IPS-15b (cell line): ENCODE measurements at regions not wholly inside any gene's neighbourhood (a gene's known extent, or its start where the extent isn't known, plus 50 kb on each side); places are given as distances from the start of the nearest gene placed in this dataset.

Experiments
- H3K27me3 ChIP-seq: one replicate; pipeline ENCODE4 v1.6.1; 2013; ENCODE audit warnings: low read length; ENCODE audit not compliant: control insufficient read depth, insufficient read depth
- H3K36me3 ChIP-seq: one replicate; pipeline ENCODE4 v1.6.1; 2013; ENCODE audit warnings: low read length; ENCODE audit not compliant: control insufficient read depth, insufficient read depth
- H3K4me1 ChIP-seq: one replicate; pipeline ENCODE4 v1.6.1; 2013; ENCODE audit warnings: mild to moderate bottlenecking, low read length; ENCODE audit not compliant: control insufficient read depth, insufficient read depth
- H3K4me3 ChIP-seq: one replicate; pipeline ENCODE4 v1.5.1; 2013; ENCODE audit warnings: low read depth, low read length
- H3K9ac ChIP-seq: one replicate; pipeline ENCODE4 v1.6.1; 2013; ENCODE audit warnings: low read depth, mild to moderate bottlenecking, low read length
- H3K9me3 ChIP-seq: one replicate; pipeline ENCODE4 v1.6.1; 2013; ENCODE audit warnings: mild to moderate bottlenecking, low read length; ENCODE audit not compliant: control insufficient read depth, insufficient read depth

DNA sequence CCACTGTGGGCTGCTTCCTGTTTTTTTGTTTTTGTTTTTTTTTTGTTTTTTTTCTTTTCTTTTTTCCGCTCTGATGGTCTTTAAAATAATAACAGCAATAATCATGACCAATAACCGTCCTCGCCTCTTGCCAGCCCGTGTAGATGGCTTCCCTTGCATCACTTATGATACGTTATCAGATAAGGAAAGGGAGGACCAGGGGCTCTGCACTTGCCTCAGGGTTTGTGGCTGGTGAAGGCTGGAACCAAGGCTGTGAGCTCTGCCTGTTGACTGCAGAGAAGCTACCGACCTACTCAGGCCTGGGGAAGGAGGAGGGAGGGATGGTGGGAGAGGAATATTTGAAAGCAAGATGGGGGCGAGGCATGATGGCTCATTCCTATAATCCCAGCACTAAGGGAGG lies 114.0 kb upstream of the SDK2 start:
- Histone ChIP-seq H3K36me3 (no peaks in the 10 kb centered on the region), H3K9ac (no peak overlapping the region), H3K4me3 (no peak overlapping the region), H3K4me1 (peaks cover under 1% of the 10 kb centered on the region), H3K9me3 (no peaks in the 10 kb centered on the region), H3K27me3 (no peaks in the 10 kb centered on the region)

DNA sequence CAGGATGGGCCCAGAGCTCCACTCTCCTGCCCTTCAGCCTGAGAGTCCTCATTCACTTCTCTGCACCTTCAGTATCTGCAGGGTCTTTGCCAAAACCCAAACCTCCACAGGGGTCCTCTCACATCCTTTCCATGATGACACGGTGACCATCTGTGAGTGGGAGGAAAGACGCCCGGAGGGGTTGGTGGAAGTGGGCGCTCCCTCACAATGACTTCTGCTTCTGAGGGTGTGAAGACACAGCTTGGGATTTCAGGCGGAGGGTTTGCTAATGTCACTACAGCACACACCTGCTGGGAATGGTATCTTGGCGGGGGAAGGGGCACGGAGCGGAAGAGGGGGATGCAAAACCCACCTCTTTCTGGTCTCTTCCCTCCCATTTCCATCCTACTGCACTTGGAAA lies 115.1 kb upstream of the SDK2 start:
- no peaks in the 10 kb centered on the region for H3K9me3 ChIP-seq
- H3K9ac ChIP-seq, result no peak overlapping the region
- no peaks in the 10 kb centered on the region for H3K4me1 ChIP-seq
- H3K4me3 ChIP-seq, result no peak overlapping the region
- H3K36me3 ChIP-seq, result no peaks in the 10 kb centered on the region
- no peaks in the 10 kb centered on the region for H3K27me3 ChIP-seq

DNA sequence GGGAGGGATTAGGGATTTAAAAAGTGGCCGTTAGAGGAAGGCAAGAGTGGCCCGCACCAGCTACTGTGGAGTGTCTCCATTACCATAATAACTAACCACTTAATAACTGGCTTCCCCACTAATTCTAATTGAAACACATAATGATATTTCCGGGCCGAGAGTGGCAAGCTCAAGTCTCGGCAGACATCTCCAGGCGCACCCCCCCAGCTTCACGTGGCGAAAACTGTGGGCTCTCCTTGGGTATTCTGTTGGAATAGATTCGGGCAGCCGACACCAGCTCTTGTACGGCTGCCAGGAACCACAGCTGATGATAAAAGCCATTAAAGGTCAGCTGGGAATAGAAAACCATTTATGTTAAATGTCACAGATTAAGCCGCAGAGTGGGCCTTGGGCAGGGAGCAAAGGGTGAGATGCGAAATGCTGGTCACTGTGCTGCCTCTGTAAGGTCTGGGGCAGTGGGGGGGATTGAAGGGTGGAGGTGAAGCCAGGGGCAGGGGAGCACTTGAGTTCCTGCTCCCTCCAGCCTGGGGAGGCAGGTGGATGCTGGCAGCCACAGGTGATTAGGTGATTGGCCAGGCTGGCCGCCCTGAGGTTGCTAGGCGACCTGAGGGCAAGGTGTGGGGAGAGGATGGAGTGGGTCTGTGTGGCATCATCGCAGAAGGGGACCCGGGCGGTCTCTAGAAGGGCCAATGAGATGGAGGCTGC lies 115.6 kb upstream of the SDK2 start:
- no peaks in the 10 kb centered on the region for H3K4me1 ChIP-seq
- no peak overlapping the region for H3K4me3 ChIP-seq
- H3K36me3 ChIP-seq, result no peaks in the 10 kb centered on the region
- H3K9ac ChIP-seq, result no peak overlapping the region
- no peaks in the 10 kb centered on the region for H3K27me3 ChIP-seq
- H3K9me3 ChIP-seq, result no peaks in the 10 kb centered on the region

DNA sequence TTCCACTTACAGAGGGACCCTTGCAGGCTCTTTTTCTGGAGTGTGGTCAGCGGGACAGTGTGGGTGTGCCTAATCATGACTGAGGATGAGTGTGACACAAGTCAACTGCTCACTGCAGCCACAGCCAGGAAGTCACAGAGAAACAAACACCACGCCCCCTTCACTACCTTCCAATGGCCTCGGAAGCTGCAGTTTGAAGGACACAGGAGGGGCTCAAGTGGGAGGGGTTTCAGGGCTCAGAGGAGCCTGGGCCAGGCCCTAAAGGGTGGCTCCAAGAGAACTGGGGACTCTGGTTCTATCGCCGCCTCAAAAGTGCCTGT lies 116.2 kb upstream of the SDK2 start:
- no peaks in the 10 kb centered on the region for H3K27me3 ChIP-seq
- no peak overlapping the region for H3K9ac ChIP-seq
- no peaks in the 10 kb centered on the region for H3K4me1 ChIP-seq
- no peaks in the 10 kb centered on the region for H3K9me3 ChIP-seq
- no peak overlapping the region for H3K4me3 ChIP-seq
- H3K36me3 ChIP-seq, result no peaks in the 10 kb centered on the region

DNA sequence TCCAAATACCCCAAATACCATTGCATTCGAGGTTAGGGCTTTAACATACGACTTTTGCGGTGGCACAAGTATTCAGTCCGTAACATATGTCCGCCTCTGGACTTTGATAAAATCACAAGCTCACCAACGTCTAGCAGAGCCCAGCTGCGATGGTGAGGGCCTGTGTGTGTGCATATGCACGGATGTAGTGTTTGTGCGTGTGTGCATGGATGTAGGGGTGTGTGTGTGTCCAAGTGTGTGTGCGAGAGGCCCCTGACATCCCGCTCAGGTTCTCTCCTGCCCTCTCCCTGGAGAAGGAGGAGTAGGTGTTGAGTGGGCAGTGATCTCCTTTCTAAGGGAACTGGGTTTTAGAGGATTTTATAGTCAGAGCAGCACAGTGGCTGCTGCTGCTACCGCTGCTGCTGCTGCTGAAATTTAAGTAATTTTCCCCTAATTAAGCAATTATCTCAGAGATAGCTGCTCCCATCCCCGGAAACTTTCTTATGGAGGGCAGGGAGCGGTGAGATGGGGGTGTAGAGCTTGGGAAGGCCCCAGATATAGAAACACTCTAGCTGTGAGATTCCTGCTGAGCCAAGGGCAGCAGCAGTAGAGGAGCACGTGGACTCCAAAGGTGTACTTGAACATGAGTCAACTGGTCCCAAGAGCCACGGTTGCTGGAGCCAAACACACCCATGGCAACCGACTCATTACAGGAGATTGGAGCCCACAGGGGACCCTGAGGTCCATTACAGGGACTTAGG lies 121.7 kb upstream of the SDK2 start:
- Histone ChIP-seq H3K9ac (no peak overlapping the region), H3K4me3 (no peak overlapping the region), H3K36me3 (no peaks in the 10 kb centered on the region), H3K4me1 (no peaks in the 10 kb centered on the region), H3K9me3 (no peaks in the 10 kb centered on the region), H3K27me3 (no peaks in the 10 kb centered on the region)

DNA sequence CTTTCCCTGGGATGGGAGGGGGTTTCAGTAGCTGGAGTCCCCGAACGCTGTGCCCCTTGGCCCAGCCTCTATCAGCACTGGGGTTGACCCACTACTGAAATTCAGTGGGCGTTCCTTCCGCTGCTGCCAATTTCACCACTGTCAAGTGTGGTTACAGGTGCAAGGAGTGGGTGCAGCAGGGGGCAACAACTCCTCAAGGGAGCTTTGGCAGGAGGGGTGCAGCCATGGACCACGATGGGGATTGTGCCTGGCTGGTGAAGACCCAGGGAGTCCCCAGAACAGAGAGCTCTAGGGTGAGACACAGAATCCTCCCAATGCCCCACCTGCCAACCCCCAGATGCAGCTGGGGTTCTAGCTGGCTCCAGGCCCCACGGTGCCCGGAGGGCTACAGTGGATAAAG lies 123.5 kb upstream of the SDK2 start:
- Histone ChIP-seq H3K9ac (no peak overlapping the region), H3K9me3 (no peaks in the 10 kb centered on the region), H3K36me3 (no peaks in the 10 kb centered on the region), H3K27me3 (no peaks in the 10 kb centered on the region), H3K4me3 (no peak overlapping the region), H3K4me1 (no peaks in the 10 kb centered on the region)

DNA sequence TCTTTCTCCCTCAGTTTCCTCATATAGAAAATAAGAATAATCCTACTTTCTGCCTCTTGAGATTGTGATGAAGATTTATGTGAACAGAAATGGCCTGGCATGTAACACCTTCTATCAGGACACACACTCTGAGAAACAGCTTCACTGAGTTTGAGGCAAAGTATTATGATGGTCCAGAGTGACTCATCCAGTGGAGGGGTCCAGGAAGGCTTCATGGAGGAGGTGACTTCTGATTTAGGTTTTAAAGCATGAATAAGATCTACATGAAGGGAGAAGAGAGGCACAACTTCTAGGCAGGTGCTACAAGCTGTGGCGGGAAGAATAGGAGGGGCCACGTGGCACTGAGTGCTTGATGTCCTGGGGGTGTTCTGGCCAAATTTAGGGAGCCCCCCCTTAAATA lies 124.4 kb upstream of the SDK2 start:
- H3K4me3 ChIP-seq, result no peak overlapping the region
- no peaks in the 10 kb centered on the region for H3K4me1 ChIP-seq
- H3K27me3 ChIP-seq, result no peaks in the 10 kb centered on the region
- H3K36me3 ChIP-seq, result no peaks in the 10 kb centered on the region
- no peak overlapping the region for H3K9ac ChIP-seq
- H3K9me3 ChIP-seq, result no peaks in the 10 kb centered on the region

DNA sequence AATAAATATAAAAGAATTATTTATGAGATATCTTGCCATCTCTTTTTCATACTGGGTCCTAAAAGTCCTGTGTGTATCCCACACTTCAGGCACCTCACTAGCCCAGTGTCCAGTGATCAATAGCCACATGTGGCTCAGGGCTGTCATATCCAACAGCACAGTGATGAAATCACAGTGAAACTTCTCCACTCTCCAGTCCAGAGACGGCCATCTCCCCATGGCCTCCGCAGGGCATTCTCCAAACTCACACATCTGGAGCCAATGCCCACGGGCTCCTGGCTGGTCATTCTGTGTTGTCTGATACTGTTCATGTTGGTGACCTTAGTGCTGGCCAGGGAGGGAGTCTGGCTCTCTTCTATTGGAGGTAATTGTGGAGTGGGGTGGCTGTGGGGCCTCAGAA lies 125.2 kb upstream of the SDK2 start:
- H3K4me3 ChIP-seq, result no peak overlapping the region
- H3K4me1 ChIP-seq, result no peaks in the 10 kb centered on the region
- no peaks in the 10 kb centered on the region for H3K27me3 ChIP-seq

DNA sequence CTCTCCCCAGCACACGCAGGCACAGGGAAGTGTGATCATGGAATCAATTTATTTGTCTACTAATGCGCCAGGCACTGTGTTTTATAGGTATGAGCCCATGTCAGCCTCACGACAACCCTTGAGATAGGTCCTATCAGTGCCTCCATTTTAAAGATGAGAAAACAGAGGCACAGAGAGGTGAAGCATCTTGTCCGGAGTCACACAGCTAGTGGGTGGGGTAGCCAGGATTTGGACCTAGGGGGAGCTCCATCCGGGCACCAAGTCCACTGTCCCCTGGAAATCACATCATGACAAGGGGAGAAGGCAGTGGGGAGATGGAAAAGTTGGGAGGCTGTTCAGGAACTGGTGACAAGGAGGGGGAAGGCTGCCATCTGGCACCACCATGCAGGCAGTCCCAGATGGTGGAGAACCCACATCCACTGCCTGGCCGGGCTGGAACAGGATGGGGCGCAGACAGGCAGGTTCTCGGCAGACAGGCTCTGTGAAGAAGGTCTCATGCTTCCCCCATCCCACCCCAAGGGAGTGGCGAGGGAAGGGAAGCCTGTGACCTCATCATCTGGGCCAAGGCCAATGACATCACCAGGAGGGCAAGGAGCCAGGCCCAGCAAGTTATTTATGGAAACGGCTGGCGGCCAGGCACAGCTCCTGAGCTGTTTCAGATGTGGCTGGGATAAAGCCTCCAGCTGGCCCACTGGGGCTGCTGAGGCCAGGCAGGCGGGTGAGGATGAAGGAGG lies 126.0 kb upstream of the SDK2 start:
- Histone ChIP-seq H3K27me3 (no peaks in the 10 kb centered on the region), H3K9me3 (no peaks in the 10 kb centered on the region), H3K36me3 (no peaks in the 10 kb centered on the region), H3K4me3 (no peak overlapping the region), H3K9ac (no peak overlapping the region), H3K4me1 (no peaks in the 10 kb centered on the region)

More for the DNA sequence above, 125.2 kb upstream of the SDK2 start:
- Histone ChIP-seq H3K9ac (no peak overlapping the region), H3K9me3 (no peaks in the 10 kb centered on the region), H3K36me3 (no peaks in the 10 kb centered on the region)

DNA sequence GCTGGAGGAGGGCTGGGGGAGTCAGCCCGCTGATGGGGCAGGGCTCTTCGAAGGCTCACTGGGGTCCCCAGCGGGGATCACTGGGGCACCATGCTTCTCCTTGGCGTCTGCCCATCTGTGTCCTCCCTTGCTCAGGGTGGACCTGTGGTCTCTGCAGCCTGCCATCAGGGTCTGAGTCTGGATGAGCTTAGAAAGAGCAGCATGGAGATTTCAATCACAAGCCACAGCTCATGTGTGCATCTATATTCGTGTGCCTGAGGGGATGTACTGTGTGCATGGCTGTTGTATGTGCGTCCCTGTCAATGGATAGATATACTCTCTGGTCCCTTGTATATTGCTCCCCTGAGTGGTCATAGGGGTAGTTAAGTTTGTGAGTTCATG lies 126.6 kb upstream of the SDK2 start:
- Histone ChIP-seq H3K9ac (no peak overlapping the region), H3K4me3 (no peak overlapping the region), H3K36me3 (no peaks in the 10 kb centered on the region), H3K4me1 (no peaks in the 10 kb centered on the region), H3K9me3 (no peaks in the 10 kb centered on the region), H3K27me3 (no peaks in the 10 kb centered on the region)

DNA sequence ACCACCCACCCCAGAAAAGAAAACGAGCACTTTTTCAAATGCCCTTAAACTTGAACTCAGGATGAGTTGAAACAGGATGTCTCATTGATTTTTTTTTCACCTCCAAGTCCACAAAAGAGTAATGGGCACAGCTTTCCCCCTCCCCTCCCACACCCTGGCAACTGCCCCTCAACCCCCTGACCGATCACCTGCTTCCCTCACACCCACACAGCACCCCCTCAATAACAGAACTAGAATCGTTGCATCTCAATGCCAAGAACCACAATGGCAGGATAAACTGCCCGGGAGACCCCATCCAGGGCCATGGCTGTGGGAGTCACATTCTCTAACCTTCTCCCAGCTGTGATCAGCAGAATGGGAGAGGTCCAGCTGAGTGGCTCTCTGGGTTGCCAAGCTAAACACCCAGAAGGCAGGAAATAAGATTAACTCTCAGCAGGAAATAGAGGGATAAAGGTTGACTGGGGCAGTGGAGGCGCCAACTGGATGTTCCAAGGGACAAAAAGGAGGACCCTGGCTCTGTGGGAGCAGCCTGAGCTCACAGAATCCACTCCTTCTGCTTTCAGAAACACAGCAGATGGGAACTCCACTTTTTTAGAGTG lies 128.0 kb upstream of the SDK2 start:
- Histone ChIP-seq H3K27me3 (no peaks in the 10 kb centered on the region), H3K36me3 (no peaks in the 10 kb centered on the region), H3K4me3 (no peak overlapping the region), H3K9ac (no peak overlapping the region), H3K9me3 (no peaks in the 10 kb centered on the region), H3K4me1 (no peaks in the 10 kb centered on the region)

DNA sequence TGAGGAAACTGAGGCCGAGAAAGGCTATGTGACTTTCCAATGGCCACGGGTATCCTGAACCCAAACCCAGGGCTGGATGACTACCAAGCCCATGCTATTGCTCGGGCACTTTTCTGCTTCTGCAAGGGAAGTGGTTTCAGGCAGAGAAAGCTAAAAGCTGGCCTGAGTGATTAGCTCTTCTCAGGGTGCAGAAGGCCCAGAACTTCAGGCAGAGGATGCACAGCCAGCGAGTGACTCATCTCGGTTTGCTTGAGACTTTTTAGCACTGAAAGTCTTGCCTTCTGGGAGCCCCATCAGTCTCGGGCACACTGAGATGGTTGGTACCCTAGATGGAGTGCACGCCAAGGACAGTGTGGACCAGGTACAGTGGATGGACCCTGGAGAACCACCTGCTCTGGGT lies 129.5 kb upstream of the SDK2 start:
- H3K9ac ChIP-seq, result no peak overlapping the region
- H3K4me3 ChIP-seq, result no peak overlapping the region
- no peaks in the 10 kb centered on the region for H3K4me1 ChIP-seq
- no peaks in the 10 kb centered on the region for H3K27me3 ChIP-seq
- H3K9me3 ChIP-seq, result no peaks in the 10 kb centered on the region
- H3K36me3 ChIP-seq, result no peaks in the 10 kb centered on the region
